ENCODE measurements at regions not wholly inside any gene's neighbourhood (a gene's known extent, or its start where the extent isn't known, plus 50 kb on each side); places are given as distances from the start of the nearest gene placed in this dataset.
"Not testable (repeated sequence)": the region's sequence is repeated elsewhere in the genome, so short reads cannot be mapped to it uniquely, and the experiment has no call there.

GRCh38 chr11:69952229-69952975 lies 125.7 kb upstream of the ANO1 start:
- DNase-seq (ENCODE audit: low read depth in 1 of 2, low spot score in 2 of 2); H3K79me2 ChIP-seq (ENCODE audit: control insufficient read depth in 1 of 2, insufficient read depth in 2 of 2, low read length in 2 of 2); H4K20me1 ChIP-seq (replicated peaks in 1 of 2; ENCODE audit: control insufficient read depth in 1 of 2, insufficient read depth in 2 of 2, low read length in 2 of 2); POLR2A ChIA-PET (ENCODE audit: partially characterized antibody); H3K27me3 ChIP-seq (replicated peaks in 1 of 4; ENCODE audit: control insufficient read depth in 3 of 4, extremely low read depth in 1 of 4, insufficient read depth in 3 of 4, low read length in 3 of 4); H2BK20ac ChIP-seq (ENCODE audit: low read length); FAIRE-seq; H2AFZ ChIP-seq (ENCODE audit: low read length); H3K4ac ChIP-seq (replicated peaks; ENCODE audit: insufficient read length, low read depth, low read length); H3K27ac ChIP-seq (ENCODE audit: low read depth, low read length); H2AK5ac ChIP-seq (ENCODE audit: low read depth, low read length); H4K8ac ChIP-seq (ENCODE audit: extremely low read depth, insufficient read depth, low read length); H2BK15ac ChIP-seq (ENCODE audit: low read length); H2BK120ac ChIP-seq (replicated peaks; ENCODE audit: low read depth, low read length); H3K9ac ChIP-seq (replicated peaks in 1 of 4; ENCODE audit: extremely low read depth in 1 of 4, low read depth in 3 of 4, low read length in 3 of 4); H4K5ac ChIP-seq (ENCODE audit: insufficient read length, low read depth, low read length); H3K23ac ChIP-seq (ENCODE audit: insufficient read length); H3K9me3 ChIP-seq (ENCODE audit: insufficient read depth in 2 of 2, low read depth in 1 of 2, low read length in 1 of 2); H3K18ac ChIP-seq (ENCODE audit: extremely low read depth, low read length); H2BK5ac ChIP-seq (ENCODE audit: low read depth, low read length); H2BK12ac ChIP-seq (ENCODE audit: low read depth, low read length); H3K4me2 ChIP-seq (ENCODE audit: insufficient read depth in 1 of 2, low read depth in 2 of 2, low read length in 2 of 2); H3K23me2 ChIP-seq (ENCODE audit: low read depth, low read length); H3K56ac ChIP-seq (replicated peaks; ENCODE audit: insufficient read length, low read depth, low read length); H3K36me3 ChIP-seq (ENCODE audit: control insufficient read depth in 2 of 4, insufficient read depth in 4 of 4, low read length in 3 of 4); H3K4me3 ChIP-seq (ENCODE audit: extremely low read depth in 1 of 4, insufficient read depth in 2 of 4, low read depth in 3 of 4, low read length in 4 of 4); H4K91ac ChIP-seq (replicated peaks; ENCODE audit: insufficient read length, low read length); H3K79me1 ChIP-seq (ENCODE audit: low read depth, low read length); H3K14ac ChIP-seq (ENCODE audit: insufficient read length): not testable (repeated sequence)
- WGBS, 2 experiments (ENCODE audit: extremely low coverage in 1 of 2, insufficient coverage in 1 of 2, insufficient read length in 1 of 2, insufficient replicate concordance in 2 of 2, low coverage in 1 of 2, low lambda C conversion rate in 2 of 2, missing lambda C conversion rate in 1 of 2) = 93% methylated on average over 18 of the region's 18 CpGs; no CpG with 5 or more reads in 1 of the 2 experiments
- H3K4me1 ChIP-seq (replicated peaks in 1 of 4; ENCODE audit: control insufficient read depth in 3 of 4, insufficient read depth in 4 of 4, low read length in 3 of 4) = peaks cover 0 to 25% (median 12%) of the 10 kb centered on the region in 4 experiments; a peak in 6 of 7 replicates
- CTCF ChIA-PET (ENCODE audit: partially characterized antibody) = interaction anchor here (0.8 to 8.6 kb wide), 28 partner anchors 7 to 254 kb away, joined by 3 to 103 read pairs (median 9); partner anchors contain the start of gene ANO1
